ENCODE measurements at regions not wholly inside any gene's neighbourhood (a gene's known extent, or its start where the extent isn't known, plus 50 kb on each side); places are given as distances from the start of the nearest gene placed in this dataset.

GRCh38 chr7:18425227-18425626, 70.3 kb upstream of the HDAC9 start:
- no peak for TF ChIP-seq CTCF (tag by site-specific recombination; IDR thresholded peaks at IDR 0.05)
- no peak for TF ChIP-seq PATZ1 (tag by site-specific recombination; IDR thresholded peaks at IDR 0.05)
- TF ChIP-seq ZBTB48 (tag by site-specific recombination; IDR thresholded peaks at IDR 0.05): no peak
- no peak for TF ChIP-seq PBX3 (CRISPR knock-in tag; IDR thresholded peaks at IDR 0.05)
- no peak for TF ChIP-seq GLIS2 (tag by site-specific recombination; IDR thresholded peaks at IDR 0.05)
- TF ChIP-seq ZNF510 (tag by site-specific recombination; IDR thresholded peaks at IDR 0.05; ENCODE audit: insufficient replicate concordance): no peak
- no peak for TF ChIP-seq YY1 (tag by site-specific recombination; IDR thresholded peaks at IDR 0.05)
- TF ChIP-seq ZNF560 (tag by site-specific recombination; IDR thresholded peaks at IDR 0.05; ENCODE audit: borderline replicate concordance): no peak
